ENCODE measurements at regions not wholly inside any gene's neighbourhood (a gene's known extent, or its start where the extent isn't known, plus 50 kb on each side); places are given as distances from the start of the nearest gene placed in this dataset.

- no peak overlapping the region for H3K56ac ChIP-seq (ENCODE audit: extremely low read depth, insufficient read depth, low read length)
- no peaks in the 10 kb centered on the region for H4K20me1 ChIP-seq (ENCODE audit: insufficient read depth, low read length)
- H3K4ac ChIP-seq (ENCODE audit: low read depth, low read length): no peak overlapping the region
- H3K14ac ChIP-seq (replicated peaks; ENCODE audit: low read depth, low read length): no peak overlapping the region
- ChIA-PET POLR2A (ENCODE audit: unreplicated experiment) (no interaction called here), CTCF (no interaction called here)
- H2AK5ac ChIP-seq (ENCODE audit: low read depth, low read length): no peak overlapping the region
- H4K91ac ChIP-seq (ENCODE audit: insufficient read depth, low read depth, low read length): no peak overlapping the region
- H3K4me1 ChIP-seq (ENCODE audit: control insufficient read depth, insufficient read depth, low read length): no peaks in the 10 kb centered on the region
- in situ Hi-C loops (cut with MboI; ENCODE audit: low sequenced_read_pairs): no loop called here
- H2BK5ac ChIP-seq (ENCODE audit: low read depth, low read length, poor library complexity, severe bottlenecking): no peak overlapping the region
- H4K5ac ChIP-seq (ENCODE audit: low read depth, low read length): no peak overlapping the region
- H3K9me3 ChIP-seq (ENCODE audit: control insufficient read depth, insufficient read depth, low read length): peaks cover 7% of the 10 kb centered on the region
- ATAC-seq (ENCODE audit: low read depth): no peak
- H4K8ac ChIP-seq (ENCODE audit: low read depth in 2 of 2, low read length in 2 of 2): no peak overlapping the region
- H2AFZ ChIP-seq (replicated peaks; ENCODE audit: low read length, poor library complexity): no peak overlapping the region
- H3K4me2 ChIP-seq (ENCODE audit: low read depth, low read length): no peak overlapping the region
- no peaks in the 10 kb centered on the region for H3K9me1 ChIP-seq (ENCODE audit: insufficient read depth, low read length)
- H2AK9ac ChIP-seq (replicated peaks; ENCODE audit: low read depth, low read length, poor library complexity): no peak overlapping the region
- H3K9ac ChIP-seq (ENCODE audit: low read depth, low read length): no peak overlapping the region
- no peaks in the 10 kb centered on the region for H3K27me3 ChIP-seq (ENCODE audit: control insufficient read depth, insufficient read depth, low read length)
- DNase-seq: no peak
- H3K4me3 ChIP-seq (ENCODE audit: insufficient read depth, low read depth, low read length): no peak overlapping the region
- H2BK20ac ChIP-seq (ENCODE audit: low read depth, low read length): no peak overlapping the region
- no peaks in the 10 kb centered on the region for H3K79me1 ChIP-seq (ENCODE audit: low read depth in 1 of 2, low read length in 2 of 2)
- dilution Hi-C loops (cut with HindIII; ENCODE audit: low sequenced_read_pairs, unreplicated experiment): no loop called here
- TF ChIP-seq POLR2A (IDR thresholded peaks at IDR 0.05; ENCODE audit: low read depth, low read length) (no peak), RCOR1 (IDR thresholded peaks at IDR 0.05; ENCODE audit: insufficient replicate concordance, low read length) (no peak), CEBPB (IDR thresholded peaks at IDR 0.05; ENCODE audit: low read depth, low read length) (no peak), MAZ (IDR thresholded peaks at IDR 0.05; ENCODE audit: borderline replicate concordance, low read depth, low read length) (no peak), NFE2L2 (IDR thresholded peaks at IDR 0.05; ENCODE audit: low read depth, low read length) (no peak), RFX5 (IDR thresholded peaks at IDR 0.05; ENCODE audit: low read depth, low read length) (no peak), MXI1 (IDR thresholded peaks at IDR 0.05; ENCODE audit: borderline replicate concordance, low read depth, low read length) (no peak), CHD1 (IDR thresholded peaks at IDR 0.05; ENCODE audit: low read depth, low read length) (no peak), USF2 (IDR thresholded peaks at IDR 0.05; ENCODE audit: low read depth, low read length) (no peak), MAFK (IDR thresholded peaks at IDR 0.05; ENCODE audit: low read depth, low read length) (no peak), RAD21 (IDR thresholded peaks at IDR 0.05; ENCODE audit: low read length) (no peak), SMC3 (IDR thresholded peaks at IDR 0.05; ENCODE audit: low read depth, low read length) (no peak), FOS (IDR thresholded peaks at IDR 0.05; ENCODE audit: low read depth, low read length) (no peak), BHLHE40 (IDR thresholded peaks at IDR 0.05; ENCODE audit: low read depth, low read length) (no peak), ELK1 (IDR thresholded peaks at IDR 0.05; ENCODE audit: borderline replicate concordance, low read depth, low read length) (no peak), CTCF (conservative IDR thresholded peaks at IDR 0.05; ENCODE audit: low read depth, low read length) (no peak)
- intact Hi-C loops (cut with micrococcal nuclease): no loop called here
- H3K27ac ChIP-seq (ENCODE audit: insufficient read depth, low read length): no peak overlapping the region
- H3K18ac ChIP-seq (ENCODE audit: low read depth, low read length): no peak overlapping the region
- H3K36me3 ChIP-seq (ENCODE audit: control insufficient read depth, insufficient read depth, low read length): no peaks in the 10 kb centered on the region
- BruUV-seq (replicated peaks): no TSS peak
- H2BK15ac ChIP-seq (ENCODE audit: low read depth, low read length): no peak overlapping the region
- WGBS, 2 experiments (ENCODE audit: extremely low coverage in 2 of 2, insufficient read length in 1 of 2): 56% methylated on average over 11 of the region's 36 CpGs; no CpG with 5 or more reads in 1 of the 2 experiments
- H3K23ac ChIP-seq (ENCODE audit: low read depth, low read length): no peak overlapping the region
- no peak overlapping the region for H2BK120ac ChIP-seq (ENCODE audit: low read depth, low read length)
Observed at GRCh38 chr7:56174346-56174874, 58.2 kb upstream of the NUPR2 start.
